GM19240 (cell line): ENCODE measurements at regions not wholly inside any gene's neighbourhood (a gene's known extent, or its start where the extent isn't known, plus 50 kb on each side); places are given as distances from the start of the nearest gene placed in this dataset.
"Not testable (repeated sequence)": the region's sequence is repeated elsewhere in the genome, so short reads cannot be mapped to it uniquely, and the experiment has no call there.

Experiments used
- DNase-seq: peaks from one replicate; pipeline ENCODE4 v3.0.0; 2011; ENCODE audit warnings: low spot score; ENCODE audit not compliant: insufficient read length

DNA sequence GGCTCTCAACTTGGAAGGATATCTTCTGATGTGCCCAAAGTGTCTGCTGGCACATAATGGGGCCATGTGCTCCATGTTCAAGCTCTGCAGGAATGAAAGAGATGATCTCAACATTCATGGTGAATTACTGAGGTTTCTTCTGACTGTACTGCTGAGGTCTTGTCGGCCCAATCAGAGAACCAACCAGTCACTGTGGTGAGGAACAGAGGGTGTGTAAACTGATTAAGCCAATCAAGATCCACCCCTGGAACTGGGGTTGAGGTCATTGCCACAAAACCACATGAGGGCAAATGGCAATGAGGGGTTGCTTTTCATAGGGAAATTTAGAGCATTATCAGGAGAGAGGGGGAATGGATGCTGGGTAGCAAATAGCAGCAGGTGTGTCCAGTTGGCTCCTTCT is 152.3 kb upstream of the RAG2 start:
- DNase-seq: no peak

- DNase-seq: no peak
Measured at GRCh38 chr11:36748836-36749235, 150.8 kb upstream of the RAG2 start.

- no peak for DNase-seq
Measured at GRCh38 chr11:36746886-36747710, 149.1 kb upstream of the RAG2 start.

GRCh38 chr11:36744375-36745168 is 146.5 kb upstream of the RAG2 start:
- no peak for DNase-seq

DNA sequence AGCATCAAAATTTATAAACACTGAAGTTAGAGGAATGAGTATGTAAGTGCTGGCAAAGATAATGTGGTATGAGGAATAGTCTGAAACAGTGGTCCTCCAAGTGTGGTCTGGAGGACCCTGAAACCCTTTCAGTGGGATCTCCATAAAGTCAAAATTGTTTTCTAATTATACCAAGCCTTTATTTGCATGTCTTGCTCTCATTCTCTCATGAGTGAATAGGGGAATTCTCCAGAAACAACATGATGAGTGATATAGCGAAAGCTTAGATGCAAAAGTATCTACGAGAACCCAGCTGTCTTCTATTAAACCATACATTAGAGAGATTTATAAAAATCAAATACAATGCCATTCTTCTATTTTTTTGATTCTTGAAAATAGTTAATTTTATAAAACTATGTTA is 145.0 kb upstream of the RAG2 start:
- DNase-seq: no peak

DNA sequence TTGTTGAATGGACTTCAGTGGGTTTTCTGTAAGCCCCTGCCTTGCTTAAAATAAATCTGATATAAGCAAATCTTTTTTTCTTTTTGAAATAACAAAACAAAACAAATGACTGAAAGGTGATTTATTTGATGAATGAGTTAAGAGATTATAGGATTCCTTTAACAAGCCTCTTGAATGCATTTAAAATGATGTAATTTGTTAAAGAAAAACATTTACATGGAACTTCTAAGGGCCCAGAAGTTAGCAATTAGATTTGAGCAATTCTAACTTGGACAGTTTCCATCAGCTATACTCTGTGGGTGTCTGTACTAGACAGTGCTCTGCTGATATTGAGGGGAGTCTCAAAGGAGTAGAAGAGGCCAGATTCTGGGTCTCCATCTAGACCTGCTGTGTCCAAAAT is 143.5 kb upstream of the RAG2 start:
- no peak for DNase-seq

DNA sequence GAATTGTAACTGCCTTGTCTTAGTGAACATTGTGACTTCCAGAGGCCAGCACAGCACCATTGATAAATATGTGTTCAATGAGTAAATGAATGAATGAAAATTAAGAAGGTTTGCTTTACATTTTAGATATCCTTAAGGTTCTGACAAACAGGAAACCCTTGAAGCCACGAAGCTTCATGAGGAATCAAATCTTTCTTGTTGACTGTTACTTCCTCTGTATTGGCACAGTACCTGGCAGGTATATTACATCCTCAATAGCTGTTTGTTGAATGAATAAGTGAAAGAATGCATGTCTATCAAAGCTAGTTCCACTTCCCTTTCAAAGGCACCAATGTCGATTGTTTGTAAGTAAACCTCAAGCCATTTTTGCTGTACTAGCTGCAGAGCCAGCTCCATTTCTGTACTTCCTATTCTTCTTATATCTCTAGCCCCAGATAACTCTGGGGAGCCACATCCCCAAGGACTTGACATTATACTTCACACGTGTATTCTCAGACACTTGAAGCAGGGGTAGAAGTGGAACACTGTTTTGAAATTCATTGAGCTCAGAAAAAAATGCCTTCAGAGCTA is 140.3 kb upstream of the RAG2 start:
- no peak for DNase-seq

DNA sequence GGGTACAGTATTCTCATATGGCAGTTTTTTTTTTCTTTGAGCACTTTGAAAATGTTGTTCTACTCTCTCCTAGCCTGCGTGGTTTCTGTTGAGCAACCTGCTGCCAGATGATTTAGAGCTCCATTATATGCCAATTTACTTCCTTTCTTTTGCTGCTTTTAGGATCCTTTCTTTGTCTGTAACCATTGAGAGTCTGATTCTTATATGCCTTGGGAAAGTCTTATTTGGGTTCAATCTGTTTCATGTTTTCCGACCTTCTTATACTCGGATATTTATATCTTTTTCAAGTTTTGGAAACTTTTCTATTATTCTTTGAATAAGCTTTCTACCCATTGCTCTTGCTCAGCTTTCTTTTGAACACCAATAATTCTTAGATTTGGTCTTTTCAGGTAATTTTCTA is 138.1 kb upstream of the RAG2 start:
- DNase-seq: no peak

DNA sequence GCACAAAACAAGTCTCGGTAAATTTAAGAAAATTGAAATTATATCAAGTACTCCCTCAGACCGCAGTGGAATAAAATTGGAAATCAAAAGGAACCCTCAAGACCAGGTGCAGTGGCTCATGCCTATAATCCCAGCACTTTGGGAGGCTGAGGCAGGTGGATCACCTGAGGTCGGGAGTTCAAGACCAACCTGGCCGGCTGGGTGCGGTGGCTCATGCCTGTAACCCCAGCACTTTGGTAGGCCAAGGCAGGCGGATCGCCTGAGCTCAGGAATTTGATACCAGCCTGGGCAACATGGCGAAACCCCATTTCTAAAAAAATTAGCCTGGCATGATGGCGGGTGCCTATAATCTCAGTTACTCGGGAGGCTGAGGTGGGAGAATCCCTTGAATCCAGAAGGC is 135.7 kb upstream of the RAG2 start:
- DNase-seq: not testable (repeated sequence)

- no peak for DNase-seq
Measured at GRCh38 chr11:36730761-36731160, 132.7 kb upstream of the RAG2 start.

GRCh38 chr11:36729825-36730224 is 131.8 kb upstream of the RAG2 start:
- no peak for DNase-seq

GRCh38 chr11:36726420-36726819 is 128.4 kb upstream of the RAG2 start:
- no peak for DNase-seq

- DNase-seq: no peak
Measured at GRCh38 chr11:36724742-36725385, 126.8 kb upstream of the RAG2 start.

GRCh38 chr11:36722421-36722820 is 124.4 kb upstream of the RAG2 start:
- no peak for DNase-seq

DNA sequence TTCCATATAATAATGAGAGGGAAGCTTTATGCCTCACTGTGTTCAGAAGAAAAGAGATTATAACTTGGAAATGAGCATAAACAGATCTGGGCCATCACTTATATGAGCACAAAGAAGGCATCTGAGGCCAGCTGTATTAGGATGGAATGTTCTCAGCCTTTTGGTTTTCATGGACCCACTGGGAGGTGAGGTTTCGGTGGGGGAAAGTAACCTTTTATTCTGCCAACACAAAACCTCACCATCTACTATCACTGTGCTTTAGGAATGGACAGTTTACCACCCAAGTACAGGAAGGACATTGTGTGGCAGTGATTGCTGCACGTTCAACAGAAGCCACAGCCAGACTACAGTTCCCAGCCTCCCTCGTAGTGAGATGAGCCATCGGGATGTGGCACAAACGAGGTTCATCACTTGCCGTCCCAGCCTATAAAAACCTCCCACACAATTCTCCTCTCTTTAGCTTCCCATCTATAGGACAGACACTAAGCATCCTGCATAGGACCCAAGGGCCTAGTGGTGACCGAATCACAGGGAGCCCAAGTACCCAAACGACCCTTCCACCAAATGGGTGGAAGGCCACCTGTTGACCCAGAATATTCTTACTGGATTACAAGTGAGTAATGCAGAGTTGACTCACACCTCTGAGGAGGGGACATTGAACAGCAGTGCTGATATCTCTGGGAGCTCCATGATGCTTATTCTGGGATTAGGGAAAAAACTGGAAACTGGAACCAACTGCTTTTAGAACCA is 121.5 kb upstream of the RAG2 start:
- no peak for DNase-seq

GRCh38 chr11:36718451-36718850 is 120.4 kb upstream of the RAG2 start:
- DNase-seq: no peak

- DNase-seq: no peak
Measured at GRCh38 chr11:36713715-36714114, 115.7 kb upstream of the RAG2 start.

DNA sequence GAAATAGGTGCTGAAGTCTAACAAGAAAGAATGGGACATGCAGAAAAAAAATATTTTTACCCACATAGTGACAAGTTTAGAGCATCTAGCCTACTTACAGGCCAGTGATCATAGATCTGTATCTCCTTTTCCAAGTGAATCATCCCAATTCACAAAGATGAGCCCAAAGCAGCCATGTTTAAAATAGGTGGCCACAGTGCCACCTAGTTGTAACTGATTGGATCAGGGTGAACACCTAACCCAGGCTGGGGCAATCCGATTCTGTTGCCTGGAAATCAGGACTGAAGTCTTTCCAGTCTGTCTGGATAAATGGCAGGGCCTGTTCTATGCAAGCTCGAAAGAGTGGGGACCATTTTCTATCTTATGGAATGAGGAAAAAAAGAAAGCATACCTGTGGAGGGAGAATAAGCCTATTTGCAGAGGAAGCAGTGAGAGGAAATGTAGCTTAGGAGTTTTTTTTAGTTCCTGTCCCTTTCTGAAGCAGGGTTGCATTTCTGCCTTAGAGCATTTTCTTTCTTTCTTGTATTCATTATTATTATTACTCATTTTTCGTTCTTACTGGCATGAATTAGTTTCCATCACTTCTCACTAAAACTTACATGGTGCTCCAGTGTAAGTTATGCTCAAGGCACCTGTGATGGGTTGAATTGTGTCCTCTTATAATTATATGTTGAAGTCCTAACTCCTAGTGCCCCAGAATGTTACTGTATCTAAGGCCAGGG is 113.2 kb upstream of the RAG2 start:
- DNase-seq: no peak
